NT2/D1 (cell line): ENCODE measurements at regions not wholly inside any gene's neighbourhood (a gene's known extent, or its start where the extent isn't known, plus 50 kb on each side); places are given as distances from the start of the nearest gene placed in this dataset.

Experiments
- DNase-seq: peaks from one replicate; pipeline ENCODE4 v3.0.0-alpha.2; 2011; ENCODE audit warnings: low read depth, low spot score
- H3K27me3 ChIP-seq: 2 replicates; pipeline ENCODE4 v1.6.0; 2011; ENCODE audit warnings: mild to moderate bottlenecking; ENCODE audit not compliant: insufficient read length, insufficient read depth
- H3K36me3 ChIP-seq: 2 replicates; pipeline ENCODE4 v1.6.1; 2011; ENCODE audit warnings: mild to moderate bottlenecking, low read length, mixed read lengths; ENCODE audit not compliant: insufficient read depth, insufficient read length
- H3K4me1 ChIP-seq: 2 replicates; pipeline ENCODE4 v1.5.1; 2011; ENCODE audit not compliant: insufficient read depth, insufficient read length
- H3K4me3 ChIP-seq: 2 replicates; pipeline ENCODE4 v1.5.1; 2011; ENCODE audit warnings: low read depth; ENCODE audit not compliant: insufficient read length
- H3K9ac ChIP-seq: 2 replicates; pipeline ENCODE4 v1.6.0; 2011; ENCODE audit warnings: low read depth; ENCODE audit not compliant: insufficient read length
- H3K9me3 ChIP-seq: 2 replicates; pipeline ENCODE4 v1.5.1; 2011; ENCODE audit warnings: mild to moderate bottlenecking, low read length; ENCODE audit not compliant: insufficient read depth
- SUZ12 ChIP-seq: IDR thresholded peaks from 2 replicates; pipeline ENCODE4 v1.6.1; 2011; ENCODE audit not compliant: insufficient read length, insufficient read depth; ENCODE audit errors: extremely low read depth
- YY1 ChIP-seq: IDR thresholded peaks from 2 replicates; pipeline ENCODE4 v1.6.1; 2011; ENCODE audit not compliant: insufficient read length, insufficient read depth
- ZNF274 ChIP-seq: IDR thresholded peaks from 2 replicates; pipeline ENCODE4 v1.6.1; 2011; ENCODE audit warnings: mild to moderate bottlenecking, low read depth, low read length

- Histone ChIP-seq H3K9ac (no peak overlapping the region), H3K4me3 (no peak overlapping the region), H3K9me3 (no peaks in the 10 kb centered on the region), H3K36me3 (no peaks in the 10 kb centered on the region), H3K4me1 (no peaks in the 10 kb centered on the region), H3K27me3 (no peaks in the 10 kb centered on the region)
- no peak for DNase-seq
- TF ChIP-seq ZNF274 (no peak), YY1 (no peak), SUZ12 (no peak)
Measured at GRCh38 chr4:157590679-157591078, 370.2 kb downstream of the GRIA2 start.

GRCh38 chr4:157587681-157588423 lies 367.3 kb downstream of the GRIA2 start:
- H3K36me3 ChIP-seq: no peaks in the 10 kb centered on the region
- no peaks in the 10 kb centered on the region for H3K9me3 ChIP-seq
- H3K4me3 ChIP-seq: no peak overlapping the region
- no peaks in the 10 kb centered on the region for H3K4me1 ChIP-seq
- TF ChIP-seq SUZ12: no peak
- TF ChIP-seq YY1: no peak
- TF ChIP-seq ZNF274: no peak
- no peak for DNase-seq
- no peak overlapping the region for H3K9ac ChIP-seq
- no peaks in the 10 kb centered on the region for H3K27me3 ChIP-seq

GRCh38 chr4:157582141-157582540 lies 361.6 kb downstream of the GRIA2 start:
- DNase-seq: no peak
- H3K4me3 ChIP-seq: no peak overlapping the region
- no peaks in the 10 kb centered on the region for H3K9me3 ChIP-seq
- H3K9ac ChIP-seq: no peak overlapping the region
- H3K27me3 ChIP-seq: no peaks in the 10 kb centered on the region
- no peaks in the 10 kb centered on the region for H3K36me3 ChIP-seq
- H3K4me1 ChIP-seq: no peaks in the 10 kb centered on the region
- TF ChIP-seq YY1: no peak
- TF ChIP-seq SUZ12: no peak
- TF ChIP-seq ZNF274: no peak

GRCh38 chr4:157576671-157577217 lies 356.2 kb downstream of the GRIA2 start:
- no peak overlapping the region for H3K4me3 ChIP-seq
- H3K36me3 ChIP-seq: no peaks in the 10 kb centered on the region
- H3K9ac ChIP-seq: no peak overlapping the region
- TF ChIP-seq ZNF274: no peak
- TF ChIP-seq YY1: no peak
- no peak for TF ChIP-seq SUZ12
- DNase-seq: no peak
- no peaks in the 10 kb centered on the region for H3K4me1 ChIP-seq
- H3K9me3 ChIP-seq: no peaks in the 10 kb centered on the region
- H3K27me3 ChIP-seq: no peaks in the 10 kb centered on the region

GRCh38 chr4:157575339-157575738 lies 354.8 kb downstream of the GRIA2 start:
- DNase-seq: no peak
- no peak overlapping the region for H3K9ac ChIP-seq

GRCh38 chr4:157574606-157575005 lies 354.1 kb downstream of the GRIA2 start:
- no peak for TF ChIP-seq SUZ12
- no peak for TF ChIP-seq ZNF274
- TF ChIP-seq YY1: no peak
- no peaks in the 10 kb centered on the region for H3K9me3 ChIP-seq

More at GRCh38 chr4:157575339-157575738, 354.8 kb downstream of the GRIA2 start:
- Histone ChIP-seq H3K9me3 (no peaks in the 10 kb centered on the region), H3K27me3 (no peaks in the 10 kb centered on the region), H3K36me3 (no peaks in the 10 kb centered on the region), H3K4me3 (no peak overlapping the region), H3K4me1 (no peaks in the 10 kb centered on the region)
- no peak for TF ChIP-seq YY1
- no peak for TF ChIP-seq ZNF274
- TF ChIP-seq SUZ12: no peak

GRCh38 chr4:157572951-157573350 lies 352.4 kb downstream of the GRIA2 start:
- no peak for DNase-seq
- Histone ChIP-seq H3K27me3 (no peaks in the 10 kb centered on the region), H3K9me3 (no peaks in the 10 kb centered on the region), H3K36me3 (no peaks in the 10 kb centered on the region), H3K4me1 (no peaks in the 10 kb centered on the region), H3K9ac (no peak overlapping the region), H3K4me3 (no peak overlapping the region)
- TF ChIP-seq ZNF274: no peak
- TF ChIP-seq YY1: no peak
- TF ChIP-seq SUZ12: no peak

More at GRCh38 chr4:157574606-157575005, 354.1 kb downstream of the GRIA2 start:
- Histone ChIP-seq H3K27me3 (no peaks in the 10 kb centered on the region), H3K4me1 (no peaks in the 10 kb centered on the region), H3K9ac (no peak overlapping the region), H3K36me3 (no peaks in the 10 kb centered on the region), H3K4me3 (no peak overlapping the region)
- DNase-seq: no peak
